Neural progenitor cell (in vitro differentiated cells): ENCODE measurements at regions not wholly inside any gene's neighbourhood (a gene's known extent, or its start where the extent isn't known, plus 50 kb on each side); places are given as distances from the start of the nearest gene placed in this dataset.

Experiments
- EZH2 ChIP-seq: fragments of 200-600 bp; sonication (generic); IDR thresholded peaks from 2 replicates; pipeline ENCODE4 v1.6.1; 2017; ENCODE audit warnings: antibody characterized with exemption, mild to moderate bottlenecking, moderate library complexity
- EZH2phosphoT487 ChIP-seq: fragments of 200-600 bp; sonication (generic); IDR thresholded peaks from 2 replicates; pipeline ENCODE4 v1.6.1; 2017; ENCODE audit warnings: antibody characterized with exemption
- TF ChIP-seq, protein P1 (sequence below): fragments of 200-600 bp; sonication (generic); IDR thresholded peaks from 2 replicates; pipeline ENCODE4 v1.5.1; 2017; ENCODE audit warnings: antibody characterized with exemption, mild to moderate bottlenecking

DNA sequence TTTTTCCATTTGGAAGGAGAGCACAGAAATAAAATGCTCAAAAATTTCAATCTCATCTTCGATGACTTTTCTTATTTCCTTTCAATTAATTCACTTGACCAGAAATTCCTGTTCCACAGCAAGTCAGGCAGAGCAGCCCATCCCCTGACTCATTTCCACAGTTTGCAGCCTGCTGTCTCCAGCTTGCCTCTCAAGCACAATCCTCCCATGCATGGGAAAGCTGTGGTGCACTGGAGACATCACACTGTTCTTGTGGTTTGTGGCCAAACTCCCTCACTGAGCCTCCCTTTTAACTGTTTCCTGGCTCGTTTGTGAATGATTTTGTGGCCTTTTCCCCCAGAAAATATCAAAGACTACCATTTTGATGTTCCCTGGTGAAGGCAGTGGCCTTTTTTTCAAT, 114.0 kb upstream of the ENPEP start:
- TF ChIP-seq, protein P1, sequence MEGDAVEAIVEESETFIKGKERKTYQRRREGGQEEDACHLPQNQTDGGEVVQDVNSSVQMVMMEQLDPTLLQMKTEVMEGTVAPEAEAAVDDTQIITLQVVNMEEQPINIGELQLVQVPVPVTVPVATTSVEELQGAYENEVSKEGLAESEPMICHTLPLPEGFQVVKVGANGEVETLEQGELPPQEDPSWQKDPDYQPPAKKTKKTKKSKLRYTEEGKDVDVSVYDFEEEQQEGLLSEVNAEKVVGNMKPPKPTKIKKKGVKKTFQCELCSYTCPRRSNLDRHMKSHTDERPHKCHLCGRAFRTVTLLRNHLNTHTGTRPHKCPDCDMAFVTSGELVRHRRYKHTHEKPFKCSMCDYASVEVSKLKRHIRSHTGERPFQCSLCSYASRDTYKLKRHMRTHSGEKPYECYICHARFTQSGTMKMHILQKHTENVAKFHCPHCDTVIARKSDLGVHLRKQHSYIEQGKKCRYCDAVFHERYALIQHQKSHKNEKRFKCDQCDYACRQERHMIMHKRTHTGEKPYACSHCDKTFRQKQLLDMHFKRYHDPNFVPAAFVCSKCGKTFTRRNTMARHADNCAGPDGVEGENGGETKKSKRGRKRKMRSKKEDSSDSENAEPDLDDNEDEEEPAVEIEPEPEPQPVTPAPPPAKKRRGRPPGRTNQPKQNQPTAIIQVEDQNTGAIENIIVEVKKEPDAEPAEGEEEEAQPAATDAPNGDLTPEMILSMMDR: no peak
- TF ChIP-seq EZH2phosphoT487 (no peak), EZH2 (no peak)
